ENCODE measurements at regions not wholly inside any gene's neighbourhood (a gene's known extent, or its start where the extent isn't known, plus 50 kb on each side); places are given as distances from the start of the nearest gene placed in this dataset.

DNA sequence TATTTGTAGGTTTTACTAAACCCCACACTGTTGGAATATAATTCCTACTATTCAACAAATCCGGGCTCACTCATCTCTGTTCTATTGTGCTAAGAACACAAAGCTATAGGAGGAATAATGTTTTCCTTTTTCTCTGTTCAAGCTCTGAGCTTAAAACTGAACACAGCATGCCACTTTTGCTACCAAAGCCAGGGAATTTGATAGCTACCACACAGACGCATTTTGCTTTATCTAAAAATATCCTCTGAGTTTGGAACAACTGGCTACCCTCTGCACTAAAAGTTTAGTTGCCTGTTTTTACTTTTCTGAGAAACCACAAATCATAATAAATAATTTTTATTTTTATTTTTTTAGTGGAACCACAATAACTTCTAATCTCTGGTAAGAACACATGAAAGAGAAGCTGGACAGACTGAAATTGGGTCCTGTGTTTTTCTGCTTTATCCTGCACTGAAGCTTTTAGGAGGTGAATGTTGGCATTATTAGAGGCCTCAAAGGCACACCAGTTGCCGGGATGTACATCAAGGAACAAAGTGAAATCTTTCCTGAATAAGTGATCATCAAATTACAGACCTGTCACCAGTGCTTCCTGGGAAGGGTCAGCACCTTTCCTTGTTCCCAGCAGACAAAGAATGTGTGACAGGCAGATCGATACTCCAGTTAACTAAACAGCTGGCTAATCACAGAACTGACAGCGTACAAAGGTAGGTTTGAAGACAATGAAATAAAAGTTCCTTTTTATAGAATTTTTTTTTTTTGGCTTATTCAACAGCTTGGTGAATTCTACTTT lies 523.2 kb upstream of the TENM4 start:
- DNase-seq, result no peak

DNA sequence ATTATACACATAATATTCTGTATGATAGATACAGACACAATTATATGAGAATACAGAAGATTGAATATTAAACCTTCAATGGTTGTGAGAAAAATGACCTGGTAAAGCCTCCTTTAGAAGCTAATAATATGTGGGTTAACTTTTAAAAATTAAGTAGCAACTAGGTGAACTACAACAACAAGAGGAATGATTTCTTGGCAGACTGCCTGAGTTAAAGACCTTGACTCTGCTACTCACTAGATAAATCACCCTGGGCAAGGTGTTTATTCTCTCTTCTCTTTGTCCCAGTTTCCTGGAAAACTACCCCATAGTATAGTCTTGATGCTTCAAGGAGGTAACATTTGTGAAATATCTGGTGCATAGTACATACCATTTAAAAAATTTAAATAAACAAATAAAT lies 519.6 kb upstream of the TENM4 start:
- DNase-seq, result no peak

DNA sequence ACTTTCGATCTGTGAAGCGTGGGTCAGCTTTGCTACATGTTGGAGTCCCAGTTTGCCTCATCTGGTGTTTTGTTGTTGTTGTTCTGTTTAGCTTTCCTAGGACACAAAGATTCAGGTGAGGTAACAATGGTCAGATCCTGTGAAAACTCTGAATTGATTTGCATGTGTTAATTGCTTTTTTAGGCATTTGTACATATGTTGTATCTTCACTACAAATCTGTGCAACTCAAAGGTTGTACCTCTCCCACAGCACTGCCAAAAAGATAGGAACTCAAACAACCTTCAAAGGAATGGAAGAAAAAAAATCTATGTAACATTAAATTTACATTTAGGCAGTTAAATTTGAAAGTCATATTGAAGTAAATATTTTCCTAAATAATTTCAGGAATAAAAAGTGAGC lies 518.5 kb upstream of the TENM4 start:
- no peak for DNase-seq

DNA sequence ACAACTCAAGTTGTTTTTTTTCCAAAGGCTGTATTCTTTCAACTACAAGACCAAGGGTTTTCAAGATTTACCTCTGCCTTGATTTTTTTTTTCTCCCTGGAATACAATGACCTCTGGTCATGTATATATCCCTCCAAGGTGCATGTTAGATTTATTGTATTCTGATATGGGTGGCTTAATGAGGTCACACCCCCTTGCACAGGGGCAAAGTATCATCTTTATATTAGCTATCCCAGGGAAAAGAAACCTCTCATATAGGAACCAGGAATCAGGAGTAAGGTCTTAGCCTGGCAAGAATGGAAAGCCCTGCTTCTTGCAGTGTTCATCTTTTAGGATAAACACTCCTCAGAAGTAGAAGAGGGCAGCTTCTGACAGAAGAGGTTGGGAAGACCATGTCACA lies 516.9 kb upstream of the TENM4 start:
- no peak for DNase-seq

DNA sequence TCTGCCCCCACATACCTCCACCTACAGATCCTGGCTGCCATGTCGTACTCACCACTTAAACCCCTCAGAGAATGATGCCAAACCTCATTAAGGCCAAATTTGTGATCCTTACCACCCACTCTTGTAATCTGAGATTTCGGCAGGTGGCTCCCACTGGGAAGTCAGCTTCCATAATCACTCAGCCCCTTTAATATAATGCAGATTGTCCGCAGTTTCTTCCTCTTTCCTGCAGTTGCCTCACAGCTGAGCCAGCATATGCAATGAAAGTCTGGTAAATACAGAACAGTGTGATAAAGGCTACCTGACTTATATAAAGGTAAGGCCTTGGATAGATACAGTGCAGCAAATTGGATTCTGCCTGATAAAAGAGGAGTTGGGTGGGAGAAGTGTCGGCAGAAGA lies 515.2 kb upstream of the TENM4 start:
- DNase-seq, result no peak

DNA sequence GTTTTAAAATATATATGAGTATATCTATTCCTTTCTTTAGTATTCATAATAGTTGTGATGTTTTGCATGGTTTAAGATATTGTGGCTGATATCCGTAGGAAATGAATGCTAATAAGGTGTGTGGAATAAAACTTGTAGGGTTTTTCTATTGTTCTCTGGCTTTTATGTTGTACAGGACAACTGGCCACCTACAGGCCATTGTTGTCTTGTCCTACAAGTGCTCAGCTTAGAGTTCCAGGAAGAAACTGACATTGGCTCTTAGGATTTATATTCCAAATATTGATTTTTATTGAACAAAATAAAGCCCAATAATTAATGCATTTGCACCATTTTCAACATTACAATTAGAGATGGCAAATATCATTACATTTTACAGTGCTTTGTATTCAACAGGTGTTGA lies 512.8 kb upstream of the TENM4 start:
- no peak for DNase-seq

DNA sequence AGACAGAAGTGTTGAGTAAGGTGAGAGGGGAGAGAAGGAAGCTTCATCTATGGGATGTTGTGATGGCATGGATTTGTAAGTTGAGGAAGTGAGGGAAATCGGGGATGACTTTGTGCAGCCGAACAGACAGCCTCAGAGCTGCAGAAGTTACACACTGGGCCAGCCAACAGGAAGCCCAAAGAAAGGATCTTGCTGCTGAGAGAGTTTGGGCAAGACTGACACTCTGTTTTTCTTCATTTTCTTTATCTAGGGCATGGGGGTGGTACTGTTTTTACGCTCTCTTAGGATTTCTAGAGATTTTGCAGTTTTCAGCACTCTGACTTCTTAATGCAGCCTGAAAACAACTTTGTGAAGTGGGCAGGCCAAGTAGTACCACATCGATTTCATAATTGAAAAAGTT lies 509.9 kb upstream of the TENM4 start:
- DNase-seq, result no peak

DNA sequence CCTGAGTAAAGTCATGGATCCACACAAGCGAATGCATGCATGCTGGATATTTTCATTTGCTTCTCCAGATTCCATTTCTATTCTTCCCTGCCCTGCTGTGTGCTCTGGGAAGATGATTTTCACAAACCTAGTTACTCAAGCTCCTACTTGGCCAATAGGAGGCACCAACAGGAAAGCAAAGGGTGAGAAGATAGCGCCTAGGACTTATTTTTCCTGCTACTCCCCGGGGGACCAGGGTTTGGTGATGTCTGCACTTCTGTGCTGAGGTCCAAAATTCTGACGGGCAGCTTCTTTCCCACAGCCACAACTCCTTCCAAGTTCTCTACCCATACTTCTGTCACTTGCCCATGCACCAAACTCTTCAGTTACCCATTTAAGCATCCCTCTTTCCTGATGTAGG lies 509.3 kb upstream of the TENM4 start:
- DNase-seq, result no peak

DNA sequence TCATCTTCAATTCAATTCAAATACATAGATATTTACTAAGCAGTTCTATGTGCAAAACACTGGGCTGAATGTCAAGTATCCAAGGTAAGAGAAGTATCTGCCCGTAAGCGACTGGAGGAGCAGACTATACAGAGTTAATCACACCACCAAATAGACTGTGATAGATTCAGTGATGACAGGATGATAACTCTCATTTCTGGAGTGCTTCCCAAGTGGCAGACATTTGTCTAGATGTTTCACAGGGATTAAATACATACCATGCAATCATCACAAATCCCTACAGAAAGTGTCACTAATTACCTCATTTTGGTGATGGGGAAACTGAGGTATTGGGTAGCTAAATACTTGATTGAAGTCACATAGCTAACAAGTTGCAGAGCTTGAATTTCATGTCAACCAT lies 508.7 kb upstream of the TENM4 start:
- no peak for DNase-seq

DNA sequence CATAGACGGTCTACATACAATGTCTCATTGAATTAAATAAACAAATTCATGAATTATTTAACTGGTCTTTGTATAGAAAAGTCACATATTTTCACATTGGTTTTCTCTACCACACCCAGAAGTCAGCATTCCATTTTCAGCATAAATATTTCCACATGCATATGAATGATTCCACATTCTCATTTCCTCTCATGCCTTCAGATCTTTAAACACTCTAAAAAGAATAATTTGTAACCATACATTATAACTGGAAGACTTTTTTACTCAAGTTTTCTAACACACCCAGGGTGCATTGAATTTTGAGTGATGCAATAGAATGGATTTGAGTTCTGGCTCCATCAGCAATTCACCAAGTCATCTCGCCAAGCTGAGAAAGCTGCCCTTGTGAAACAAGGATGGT lies 501.8 kb upstream of the TENM4 start:
- no peak for DNase-seq

DNA sequence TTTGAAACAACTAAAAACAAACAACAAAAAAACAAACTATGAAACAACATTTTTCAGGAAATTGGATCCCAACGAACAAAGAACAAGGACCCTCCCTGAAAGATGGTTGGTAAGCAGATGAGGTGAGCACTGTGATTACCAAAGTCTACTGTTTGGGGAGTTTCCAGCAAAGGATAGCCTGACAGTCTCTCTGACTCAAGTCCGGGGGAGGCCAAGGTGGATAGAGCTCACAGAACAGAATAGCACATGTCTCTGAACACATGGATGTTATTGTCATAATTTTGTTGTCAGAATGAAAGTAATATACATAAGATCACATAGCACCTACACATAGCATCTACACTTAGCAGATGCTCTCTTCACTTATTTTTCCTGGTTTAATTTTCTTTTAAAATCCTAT lies 501.3 kb upstream of the TENM4 start:
- no peak for DNase-seq

DNA sequence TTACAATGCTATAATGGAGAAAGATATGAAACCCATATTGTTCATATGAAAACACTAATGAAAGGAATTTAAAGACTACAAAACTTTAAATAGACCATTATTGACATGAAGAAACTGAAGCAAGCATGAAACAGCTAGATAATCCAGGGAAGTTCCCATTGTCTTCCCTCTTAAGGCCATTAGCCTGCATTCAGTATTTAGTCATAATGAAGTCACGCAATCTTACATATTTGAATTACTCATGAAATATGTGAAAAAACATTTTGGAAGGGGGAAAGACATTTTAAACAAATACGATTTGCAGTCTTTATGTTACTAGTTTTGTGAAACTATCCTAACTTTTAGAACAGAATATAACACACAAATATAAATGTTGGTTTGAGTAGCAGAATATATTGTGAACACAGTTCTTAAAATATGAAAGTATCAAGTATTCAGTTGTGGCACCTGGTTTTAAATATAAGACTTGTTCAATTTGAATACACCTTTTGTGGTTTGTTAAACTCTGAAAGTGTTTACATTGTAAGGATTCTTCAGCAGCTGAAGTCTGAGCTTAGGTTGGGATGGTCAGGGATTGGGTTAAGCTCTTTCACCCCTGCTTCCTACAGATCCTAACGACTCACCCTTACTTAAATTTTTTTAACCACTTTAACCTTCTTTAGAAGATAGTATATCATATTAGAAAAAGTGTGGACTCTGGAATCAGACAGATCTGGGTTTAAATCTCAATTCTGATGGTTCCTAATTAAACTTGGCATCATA lies 500.3 kb upstream of the TENM4 start:
- DNase-seq, result no peak

DNA sequence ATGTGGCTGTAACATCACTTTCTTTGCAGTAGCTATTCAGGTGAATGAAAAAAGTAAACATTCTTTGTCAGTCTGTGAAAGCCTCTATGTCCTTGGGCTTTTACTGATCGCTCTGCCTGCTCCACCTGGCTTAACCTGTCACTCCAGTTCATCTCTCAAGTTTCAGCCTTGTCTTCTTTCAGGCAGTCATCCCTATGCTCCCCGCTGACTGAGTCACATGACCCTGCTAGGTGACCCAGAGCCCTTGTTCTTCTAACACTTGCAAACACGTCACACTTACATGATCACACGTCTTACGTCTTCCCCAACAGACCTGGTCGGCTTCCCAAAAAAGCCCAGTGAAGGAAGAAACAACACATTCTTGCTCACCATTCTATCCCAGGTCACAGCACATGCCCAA lies 499.3 kb upstream of the TENM4 start:
- peak; percentile 88 for DNase-seq

DNA sequence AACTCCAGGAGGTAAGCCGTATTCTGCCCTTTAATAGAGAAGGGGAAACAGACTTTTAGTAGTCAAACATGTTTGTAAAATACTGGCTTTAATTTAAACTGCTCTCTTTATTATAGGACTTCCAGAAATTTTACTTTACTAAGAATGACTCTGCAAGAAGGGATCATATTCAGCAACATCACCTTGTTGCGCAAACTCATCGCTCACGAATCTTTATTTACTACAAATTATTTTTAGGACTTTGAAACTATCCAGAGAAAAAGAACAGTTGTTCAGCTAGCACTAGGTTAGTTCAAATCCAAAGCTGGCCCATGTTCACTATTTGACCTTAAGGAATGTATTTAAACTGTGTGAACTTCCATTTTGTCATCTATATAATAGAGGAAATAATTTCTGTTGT lies 498.3 kb upstream of the TENM4 start:
- no peak for DNase-seq

DNA sequence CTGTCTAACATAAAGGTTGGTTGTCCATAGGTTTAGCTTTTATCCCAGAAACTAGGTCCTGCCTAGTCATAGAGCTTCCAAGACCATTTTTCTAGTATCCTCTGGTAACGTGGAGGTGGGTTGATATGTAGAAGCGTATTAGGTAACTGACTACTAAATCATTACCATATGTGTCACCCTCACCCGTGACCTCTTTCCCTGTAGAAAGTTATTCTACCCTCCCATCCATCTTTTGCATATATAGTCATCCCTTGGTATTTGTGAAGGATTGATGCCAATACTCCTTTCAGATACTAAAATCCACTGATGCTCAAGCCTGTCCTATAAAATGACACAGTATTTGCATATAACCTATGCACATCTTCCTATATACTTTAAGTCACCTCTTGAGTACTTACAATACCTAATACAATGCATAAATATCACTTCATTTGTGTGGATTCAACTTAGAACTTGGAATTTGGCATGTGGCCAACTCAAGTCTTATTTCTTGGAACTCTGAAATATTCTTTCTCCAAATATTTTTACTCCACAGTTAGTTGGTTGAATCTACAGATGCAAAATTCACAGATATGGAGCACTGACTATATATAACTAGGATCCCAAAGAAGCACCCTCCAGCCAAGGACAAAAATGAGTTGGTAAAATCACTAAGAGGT lies 497.0 kb upstream of the TENM4 start:
- DNase-seq, result no peak

DNA sequence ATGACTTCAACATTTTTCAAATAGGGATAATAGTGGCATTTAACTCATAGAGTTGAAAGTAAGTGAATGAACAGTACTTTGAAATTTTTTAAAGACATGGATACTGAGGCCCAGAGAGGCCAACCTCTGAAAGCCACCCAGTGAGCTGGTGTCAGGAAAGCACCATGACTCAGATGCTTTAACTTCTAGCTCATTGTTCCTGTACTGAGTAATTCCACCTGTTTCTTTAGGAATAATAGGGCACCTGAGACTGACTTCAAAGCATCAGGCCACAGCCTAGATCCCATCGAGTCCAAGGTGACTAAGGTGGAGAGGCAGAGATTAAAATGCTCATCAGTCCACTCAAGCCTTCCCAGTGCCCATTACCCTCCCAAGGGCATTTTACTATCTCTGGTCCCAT lies 491.8 kb upstream of the TENM4 start:
- no peak for DNase-seq

DNA sequence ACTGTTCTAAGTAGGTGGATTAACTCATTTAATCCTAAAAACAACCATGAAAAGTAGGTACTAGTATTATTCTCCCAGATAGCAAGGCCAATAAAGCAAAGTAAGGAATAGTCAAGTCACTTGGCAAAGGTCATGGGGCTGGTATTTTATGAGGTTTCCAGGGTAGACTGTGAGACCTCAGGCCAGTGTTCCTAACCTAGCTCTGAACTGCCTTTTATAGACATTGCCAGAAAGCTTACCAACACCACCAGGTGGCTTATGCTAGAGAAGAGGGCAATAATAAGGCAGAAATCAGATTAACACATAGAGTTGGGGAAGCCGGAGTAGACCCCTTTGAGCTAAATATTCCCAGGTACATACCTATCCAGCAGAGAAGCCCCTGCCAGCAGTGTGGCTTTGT lies 490.9 kb upstream of the TENM4 start:
- no peak for DNase-seq

DNA sequence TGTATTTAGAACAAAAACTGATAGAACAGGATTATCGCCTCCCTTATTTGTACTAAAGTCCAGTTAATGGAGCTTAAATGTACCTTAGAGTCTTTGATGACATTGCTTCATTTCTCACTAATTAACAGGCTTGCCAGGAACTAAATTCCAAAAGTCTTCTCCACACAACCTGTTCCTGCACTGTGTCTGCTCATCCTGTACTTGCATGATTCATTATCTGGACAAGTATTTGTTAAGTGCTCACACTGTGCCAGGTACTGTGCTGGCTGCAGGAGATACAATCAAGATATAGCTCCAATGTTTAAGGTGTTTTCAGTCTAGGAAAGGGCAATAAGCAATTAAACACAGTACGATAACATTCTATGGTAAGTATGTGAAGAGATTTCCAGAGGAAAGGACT lies 485.9 kb upstream of the TENM4 start:
- no peak for DNase-seq

DNA sequence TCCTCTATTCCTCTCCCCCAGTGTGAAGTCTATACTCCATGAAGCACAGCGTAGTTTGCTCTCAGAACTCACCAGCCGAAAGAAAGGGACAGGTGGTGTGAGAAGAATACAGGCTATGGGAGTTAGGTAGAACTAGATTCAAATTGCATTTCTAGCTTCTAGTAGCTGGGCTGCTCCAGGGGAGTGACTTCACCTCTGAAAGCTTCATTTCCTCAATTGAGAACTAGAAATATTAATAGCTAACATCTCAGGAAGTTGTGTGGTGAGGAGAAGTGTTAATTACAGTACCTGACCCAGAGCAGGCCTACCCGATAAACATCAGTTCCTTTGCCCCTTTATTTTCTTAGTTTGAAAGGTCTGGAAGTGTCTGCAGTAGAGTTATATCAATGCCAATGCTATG lies 484.7 kb upstream of the TENM4 start:
- DNase-seq, result no peak

DNA sequence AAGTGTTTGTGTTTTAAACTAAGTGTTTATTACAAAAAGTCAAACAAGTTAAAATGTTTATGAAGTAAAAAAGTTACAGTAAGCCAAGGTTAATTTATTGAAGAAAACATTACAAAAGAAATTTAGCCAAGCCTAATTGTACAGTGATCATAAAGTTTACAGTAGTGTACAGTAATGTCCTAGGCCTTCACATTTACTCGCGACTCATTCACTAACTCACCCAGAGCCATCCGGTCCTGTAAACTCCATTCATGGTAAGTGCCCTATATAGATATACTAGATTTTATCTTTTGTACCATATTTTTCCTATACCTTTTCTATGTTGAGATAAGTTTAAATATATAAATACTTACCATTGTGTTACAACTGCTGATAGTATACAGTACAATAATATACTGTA lies 481.8 kb upstream of the TENM4 start:
- DNase-seq, result no peak

DNA sequence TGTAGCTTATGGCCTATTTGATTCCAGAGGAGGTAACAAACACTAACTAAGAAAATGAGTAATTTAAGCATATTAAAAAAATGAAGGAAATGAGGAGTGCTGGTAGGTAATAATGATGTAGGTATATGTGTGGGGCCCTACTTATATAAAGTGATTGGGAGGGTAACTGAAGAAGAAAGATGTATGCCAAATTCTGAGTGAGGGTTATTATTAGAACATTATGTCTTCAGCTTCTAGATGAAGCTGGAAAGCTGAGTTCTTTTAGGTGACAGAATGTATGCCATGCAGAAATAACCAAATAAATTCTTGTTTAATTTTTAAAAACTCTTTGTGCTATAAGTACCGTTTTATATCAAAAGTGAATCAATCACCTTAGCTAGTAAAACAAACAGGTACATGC lies 479.6 kb upstream of the TENM4 start:
- DNase-seq, result no peak

DNA sequence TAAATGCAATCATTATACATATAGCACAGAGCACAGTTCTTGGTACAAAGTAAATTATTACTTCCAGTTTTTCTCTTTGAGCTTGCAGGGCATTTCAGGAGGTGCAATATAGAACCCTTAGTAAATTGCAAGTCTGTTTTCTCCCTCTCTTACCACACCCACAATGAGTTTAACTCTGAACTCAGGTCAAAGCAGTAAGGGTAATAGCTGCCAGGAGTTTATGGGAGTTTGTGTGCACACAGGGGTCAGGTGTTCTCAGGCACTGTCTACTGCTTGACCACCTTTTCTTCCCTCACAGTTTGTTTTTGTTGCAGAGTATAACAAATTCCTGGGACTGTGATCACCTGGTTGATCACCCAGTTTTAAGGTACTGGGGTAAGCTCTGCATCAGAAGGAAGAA lies 478.5 kb upstream of the TENM4 start:
- DNase-seq, result no peak

DNA sequence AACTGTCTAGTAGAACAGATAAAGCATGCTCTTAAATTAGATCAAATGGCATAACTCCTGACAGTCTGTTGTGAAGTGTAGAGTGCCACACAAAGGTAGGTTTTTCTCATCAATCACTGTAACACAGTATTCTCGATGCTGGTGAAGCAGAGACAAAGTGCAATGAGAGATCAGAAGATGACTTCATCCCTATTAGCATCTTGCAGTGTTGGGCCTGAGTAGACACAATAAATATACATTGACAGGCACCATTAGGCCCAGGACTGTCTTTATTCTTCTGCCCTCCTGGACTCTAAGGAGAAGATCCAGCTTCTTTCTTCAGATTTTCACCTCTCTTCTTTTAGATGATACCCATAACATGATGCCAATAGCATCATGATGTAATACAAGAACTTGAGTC lies 478.0 kb upstream of the TENM4 start:
- no peak for DNase-seq

DNA sequence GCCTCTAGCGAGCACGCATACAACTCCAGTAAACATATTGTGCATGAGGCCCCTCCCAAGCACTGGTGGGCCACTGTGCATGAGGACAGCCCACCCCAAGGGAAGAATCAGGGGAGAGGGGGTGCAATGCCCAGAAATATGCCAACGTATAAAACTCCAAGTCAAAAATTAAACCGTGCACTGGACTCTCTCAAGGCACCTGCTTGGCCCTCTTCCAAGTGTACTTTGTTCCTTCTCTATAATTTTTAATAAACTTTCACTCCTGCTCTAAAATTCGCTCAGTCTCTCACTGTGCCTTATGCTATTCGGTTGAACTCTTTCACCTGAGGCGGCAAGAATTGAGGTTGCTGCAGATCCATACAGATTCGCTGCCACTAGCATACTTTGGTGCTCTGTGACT lies 465.3 kb upstream of the TENM4 start:
- no peak for DNase-seq

Measured in NCI-H510A treated with DMSO at 0.1 percent for 48 hours (cell line).